HEK293 (cell line): ENCODE measurements at regions not wholly inside any gene's neighbourhood (a gene's known extent, or its start where the extent isn't known, plus 50 kb on each side); places are given as distances from the start of the nearest gene placed in this dataset.

Experiments
- CTCF ChIA-PET: fragments of 350-600 bp; formaldehyde crosslinking; extraction: SDS; loops from one replicate; lab custom pipeline; 2021; ENCODE audit warnings: antibody characterized with exemption; lab: Yijun Ruan, JAX
- POLR2A ChIA-PET: fragments of 300-600 bp; formaldehyde crosslinking; extraction: SDS; loops from one replicate; lab custom pipeline; 2020; ENCODE audit warnings: antibody characterized with exemption, inconsistent platforms; lab: Yijun Ruan, JAX
- H3K27ac ChIP-seq: fragments of 200-500 bp; sonication (Bioruptor generic); 2 replicates; pipeline ENCODE4 v1.5.1; 2014; ENCODE audit warnings: low read depth, low read length, control low read depth, inconsistent platforms; ENCODE audit errors: extremely low read depth
- H3K36me3 ChIP-seq, 2 experiments: fragments of 200-500 bp in 1 of 2; sonication (Bioruptor generic) in 1 of 2; 1 replicate in 1 of 2; 2 replicates in 1 of 2; pipeline ENCODE4 v1.5.1; 2014 to 2017; ENCODE audit warnings: inconsistent platforms in 2 of 2, low read length in 2 of 2; ENCODE audit not compliant: control insufficient read depth in 2 of 2, insufficient read depth in 1 of 2
- H3K4me1 ChIP-seq: fragments of 200-500 bp; sonication (Bioruptor generic); 2 replicates; pipeline ENCODE4 v1.5.1; 2014; ENCODE audit warnings: mild to moderate bottlenecking, low read length, inconsistent platforms; ENCODE audit not compliant: control insufficient read depth, insufficient read depth
- H3K4me3 ChIP-seq: 2 replicates; pipeline ENCODE4 v1.5.1; 2011; ENCODE audit warnings: low read depth, mild to moderate bottlenecking, control low read depth, low read length, moderate library complexity
- H3K9me3 ChIP-seq: fragments of 200-500 bp; sonication (Bioruptor generic); 2 replicates; pipeline ENCODE4 v1.5.1; 2014; ENCODE audit warnings: low read depth, low read length, inconsistent platforms; ENCODE audit not compliant: control insufficient read depth, insufficient read depth
- GLIS2 ChIP-seq: fragments of 450-650 bp; formaldehyde crosslinking; IDR thresholded peaks from 2 replicates; pipeline ENCODE4 v1.5.1; 2016; ENCODE audit warnings: missing biosample characterization, missing genetic modification characterization
- MYNN ChIP-seq: fragments of 450-650 bp; formaldehyde crosslinking; IDR thresholded peaks from 2 replicates; pipeline ENCODE4 v1.5.1; 2016; ENCODE audit warnings: missing biosample characterization, missing genetic modification characterization, borderline replicate concordance
- PBX3 ChIP-seq: sonication (generic); formaldehyde crosslinking; IDR thresholded peaks from 2 replicates; pipeline ENCODE4 v1.8.1; 2022; ENCODE audit warnings: mild to moderate bottlenecking, moderate library complexity, missing genetic modification reagents
- SETDB1 ChIP-seq: IDR thresholded peaks from one replicate; pipeline ENCODE4 v1.6.1; 2017; ENCODE audit warnings: mild to moderate bottlenecking, low read length, moderate library complexity, mixed read lengths; ENCODE audit not compliant: insufficient read length
- TSHZ1 ChIP-seq: fragments of 450-650 bp; formaldehyde crosslinking; IDR thresholded peaks from 2 replicates; pipeline ENCODE4 v1.5.1; 2016; ENCODE audit warnings: missing biosample characterization, missing genetic modification characterization, borderline replicate concordance
- ZBTB49 ChIP-seq: fragments of 450-650 bp; formaldehyde crosslinking; IDR thresholded peaks from 2 replicates; pipeline ENCODE4 v1.5.1; 2016; ENCODE audit warnings: missing biosample characterization, missing genetic modification characterization, low read depth
- ZNF10 ChIP-seq: fragments of 450-650 bp; formaldehyde crosslinking; IDR thresholded peaks from 2 replicates; pipeline ENCODE4 v1.5.1; 2017; ENCODE audit warnings: missing biosample characterization, missing genetic modification characterization
- ZNF140 ChIP-seq: fragments of 450-650 bp; formaldehyde crosslinking; IDR thresholded peaks from 2 replicates; pipeline ENCODE4 v1.5.1; 2016; ENCODE audit warnings: missing biosample characterization, missing genetic modification characterization
- ZNF184 ChIP-seq: fragments of 450-650 bp; IDR thresholded peaks from 2 replicates; pipeline ENCODE4 v1.5.1; 2018; ENCODE audit warnings: missing biosample characterization, mild to moderate bottlenecking, missing genetic modification characterization
- ZNF214 ChIP-seq: fragments of 450-650 bp; formaldehyde crosslinking; IDR thresholded peaks from 2 replicates; pipeline ENCODE4 v1.5.1; 2017; ENCODE audit warnings: missing biosample characterization, mild to moderate bottlenecking, missing genetic modification characterization, borderline replicate concordance
- ZNF239 ChIP-seq: fragments of 450-650 bp; formaldehyde crosslinking; IDR thresholded peaks from 2 replicates; pipeline ENCODE4 v1.5.1; 2016; ENCODE audit warnings: missing biosample characterization, missing genetic modification characterization
- ZNF280D ChIP-seq: fragments of 450-650 bp; formaldehyde crosslinking; IDR thresholded peaks from 2 replicates; pipeline ENCODE4 v1.5.1; 2016; ENCODE audit warnings: missing biosample characterization, missing genetic modification characterization
- ZNF311 ChIP-seq: fragments of 450-650 bp; formaldehyde crosslinking; IDR thresholded peaks from 2 replicates; pipeline ENCODE4 v1.5.1; 2017; ENCODE audit warnings: missing biosample characterization, missing genetic modification characterization, borderline replicate concordance
- ZNF416 ChIP-seq: fragments of 450-650 bp; formaldehyde crosslinking; IDR thresholded peaks from 2 replicates; pipeline ENCODE4 v1.5.1; 2016; ENCODE audit warnings: missing biosample characterization, missing genetic modification characterization
- ZNF518A ChIP-seq: fragments of 450-650 bp; formaldehyde crosslinking; conservative IDR thresholded peaks from 2 replicates; pipeline ENCODE4 v1.5.1; 2016; ENCODE audit warnings: low read depth, missing biosample characterization, missing genetic modification characterization
- ZNF530 ChIP-seq: fragments of 450-650 bp; formaldehyde crosslinking; IDR thresholded peaks from 2 replicates; pipeline ENCODE4 v1.5.1; 2016; ENCODE audit warnings: low read depth, missing biosample characterization, missing genetic modification characterization
- ZNF600 ChIP-seq: fragments of 450-650 bp; formaldehyde crosslinking; IDR thresholded peaks from 2 replicates; pipeline ENCODE4 v1.5.1; 2016; ENCODE audit warnings: missing biosample characterization, missing genetic modification characterization
- ZNF623 ChIP-seq: fragments of 450-650 bp; formaldehyde crosslinking; IDR thresholded peaks from 2 replicates; pipeline ENCODE4 v1.5.1; 2016; ENCODE audit warnings: missing biosample characterization, missing genetic modification characterization
- ZNF747 ChIP-seq: fragments of 450-650 bp; formaldehyde crosslinking; IDR thresholded peaks from 2 replicates; pipeline ENCODE4 v1.5.1; 2016; ENCODE audit warnings: missing biosample characterization, missing genetic modification characterization

GRCh38 chr17:70820276-70820675 lies 650.9 kb downstream of the KCNJ2 start:
- H3K4me1 ChIP-seq, result no peaks in the 10 kb centered on the region
- no peak overlapping the region for H3K4me3 ChIP-seq
- H3K36me3 ChIP-seq, result no peaks in the 10 kb centered on the region
- no peak for TF ChIP-seq PBX3
- no peak for TF ChIP-seq ZNF530 (tag by site-specific recombination)
- TF ChIP-seq ZNF140 (tag by site-specific recombination), result no peak
- no peak for TF ChIP-seq MYNN (tag by site-specific recombination)
- TF ChIP-seq ZNF600 (tag by site-specific recombination), result no peak
- TF ChIP-seq TSHZ1 (tag by site-specific recombination), result no peak
- no peak for TF ChIP-seq GLIS2 (tag by site-specific recombination)
- TF ChIP-seq ZNF280D (tag by site-specific recombination), result no peak
- TF ChIP-seq ZNF747 (tag by site-specific recombination), result no peak
- TF ChIP-seq ZNF10 (tag by site-specific recombination), result no peak
- no peak for TF ChIP-seq ZNF239 (tag by site-specific recombination)
- no peaks in the 10 kb centered on the region for H3K9me3 ChIP-seq
- H3K27ac ChIP-seq, result no peak overlapping the region
- CTCF ChIA-PET, result no interaction called here
- POLR2A ChIA-PET, result no interaction called here

GRCh38 chr17:70825321-70826125 lies 656.2 kb downstream of the KCNJ2 start:
- Histone ChIP-seq H3K27ac (no peak overlapping the region), H3K4me3 (no peak overlapping the region), H3K36me3 (no peaks in the 10 kb centered on the region), H3K4me1 (no peaks in the 10 kb centered on the region), H3K9me3 (no peaks in the 10 kb centered on the region)
- CTCF ChIA-PET, result interaction anchor here (0.7 kb wide), 1 partner anchor 190 kb away, joined by 3 read pairs; no protein-coding TSS in a partner anchor
- POLR2A ChIA-PET, result no interaction called here
- TF ChIP-seq ZBTB49 (no peak), ZNF214 (tag by site-specific recombination) (no peak), ZNF311 (tag by site-specific recombination) (no peak), ZNF184 (tag by site-specific recombination) (no peak), ZNF518A (no peak), SETDB1 (no peak), ZNF416 (no peak), ZNF623 (tag by site-specific recombination) (no peak)
